ENCODE measurements at regions not wholly inside any gene's neighbourhood (a gene's known extent, or its start where the extent isn't known, plus 50 kb on each side); places are given as distances from the start of the nearest gene placed in this dataset.

GRCh38 chr13:38566023-38566422 lies 120.9 kb upstream of the FREM2 start:
- Histone ChIP-seq H2BK15ac (ENCODE audit: low read length) (no peak overlapping the region), H2BK120ac (ENCODE audit: low read depth, low read length) (no peak overlapping the region), H2BK12ac (ENCODE audit: low read length) (no peak overlapping the region), H3K4me2 (ENCODE audit: insufficient read depth, low read length, poor library complexity, severe bottlenecking) (no peak overlapping the region), H3K23ac (ENCODE audit: low read depth, low read length, poor library complexity) (no peak overlapping the region), H3K4ac (ENCODE audit: low read length) (no peak overlapping the region), H3K9me3 (replicated peaks in 1 of 2; ENCODE audit: control insufficient read depth in 2 of 2, insufficient read depth in 1 of 2, low read depth in 1 of 2, low read length in 2 of 2) (peaks cover 0 to 5% of the 10 kb centered on the region in 2 donors), H3K18ac (ENCODE audit: low read length) (no peak overlapping the region), H3K27ac (replicated peaks; ENCODE audit: low read length) (no peak overlapping the region), H3K36me3 (replicated peaks in 1 of 2; ENCODE audit: control insufficient read depth in 2 of 2, insufficient read depth in 2 of 2, low read length in 2 of 2) (no peaks in the 10 kb centered on the region), H3K9ac (ENCODE audit: low read depth, low read length, poor library complexity) (no peak overlapping the region), H3K4me3 (ENCODE audit: low read length in 2 of 2) (no peak overlapping the region), H3K79me1 (ENCODE audit: low read depth, low read length) (no peaks in the 10 kb centered on the region), H3K27me3 (ENCODE audit: control insufficient read depth in 3 of 3, insufficient read depth in 3 of 3, low read depth in 1 of 3, low read length in 3 of 3) (no peaks in the 10 kb centered on the region), H2AFZ (ENCODE audit: low read length) (no peak overlapping the region), H3K14ac (ENCODE audit: low read length) (no peak overlapping the region), H2BK5ac (ENCODE audit: low read length) (no peak overlapping the region), H2AK5ac (ENCODE audit: low read depth, low read length) (no peak overlapping the region), H4K8ac (ENCODE audit: low read depth, low read length) (no peak overlapping the region), H4K91ac (ENCODE audit: low read depth, low read length, poor library complexity) (no peak overlapping the region), H3K4me1 (ENCODE audit: control insufficient read depth in 2 of 2, insufficient read depth in 1 of 2, low read depth in 1 of 2, low read length in 2 of 2) (no peaks in the 10 kb centered on the region)
- no CpG with 5 or more reads among the region's 4 CpGs for WGBS, 2 donors (ENCODE audit: extremely low coverage in 2 of 2, insufficient read length in 2 of 2, insufficient replicate concordance in 1 of 2)
- DNase-seq (ENCODE audit: low spot score): no peak

GRCh38 chr13:38566519-38566918 lies 120.4 kb upstream of the FREM2 start:
- Histone ChIP-seq H3K36me3 (replicated peaks in 1 of 2; ENCODE audit: control insufficient read depth in 2 of 2, insufficient read depth in 2 of 2, low read length in 2 of 2) (no peaks in the 10 kb centered on the region), H3K27ac (replicated peaks; ENCODE audit: low read length) (no peak overlapping the region), H3K4ac (ENCODE audit: low read length) (no peak overlapping the region), H3K4me3 (ENCODE audit: low read length in 2 of 2) (no peak overlapping the region), H3K14ac (ENCODE audit: low read length) (no peak overlapping the region), H4K91ac (ENCODE audit: low read depth, low read length, poor library complexity) (no peak overlapping the region), H2BK15ac (ENCODE audit: low read length) (no peak overlapping the region), H3K23ac (ENCODE audit: low read depth, low read length, poor library complexity) (no peak overlapping the region), H3K18ac (ENCODE audit: low read length) (no peak overlapping the region), H2BK120ac (ENCODE audit: low read depth, low read length) (no peak overlapping the region), H3K79me1 (ENCODE audit: low read depth, low read length) (no peaks in the 10 kb centered on the region), H2AFZ (ENCODE audit: low read length) (no peak overlapping the region), H2BK5ac (ENCODE audit: low read length) (no peak overlapping the region), H3K4me1 (ENCODE audit: control insufficient read depth in 2 of 2, insufficient read depth in 1 of 2, low read depth in 1 of 2, low read length in 2 of 2) (no peaks in the 10 kb centered on the region), H3K9me3 (replicated peaks in 1 of 2; ENCODE audit: control insufficient read depth in 2 of 2, insufficient read depth in 1 of 2, low read depth in 1 of 2, low read length in 2 of 2) (peaks cover 0 to 5% of the 10 kb centered on the region in 2 donors), H3K27me3 (ENCODE audit: control insufficient read depth in 3 of 3, insufficient read depth in 3 of 3, low read depth in 1 of 3, low read length in 3 of 3) (no peaks in the 10 kb centered on the region), H3K9ac (ENCODE audit: low read depth, low read length, poor library complexity) (no peak overlapping the region), H3K4me2 (ENCODE audit: insufficient read depth, low read length, poor library complexity, severe bottlenecking) (no peak overlapping the region), H4K8ac (ENCODE audit: low read depth, low read length) (no peak overlapping the region), H2AK5ac (ENCODE audit: low read depth, low read length) (no peak overlapping the region), H2BK12ac (ENCODE audit: low read length) (no peak overlapping the region)
- no peak for DNase-seq (ENCODE audit: low spot score)
- WGBS, 2 donors (ENCODE audit: extremely low coverage in 2 of 2, insufficient read length in 2 of 2, insufficient replicate concordance in 1 of 2): no CpG with 5 or more reads among the region's 3 CpGs

- Histone ChIP-seq H4K8ac (ENCODE audit: low read depth, low read length) (no peak overlapping the region), H2BK12ac (ENCODE audit: low read length) (no peak overlapping the region), H3K79me1 (ENCODE audit: low read depth, low read length) (no peaks in the 10 kb centered on the region), H3K27ac (replicated peaks; ENCODE audit: low read length) (no peak overlapping the region), H3K27me3 (ENCODE audit: control insufficient read depth in 3 of 3, insufficient read depth in 3 of 3, low read depth in 1 of 3, low read length in 3 of 3) (no peaks in the 10 kb centered on the region), H3K4me3 (ENCODE audit: low read length in 2 of 2) (no peak overlapping the region), H2BK15ac (ENCODE audit: low read length) (no peak overlapping the region), H2AK5ac (ENCODE audit: low read depth, low read length) (no peak overlapping the region), H2BK120ac (ENCODE audit: low read depth, low read length) (no peak overlapping the region), H3K9ac (ENCODE audit: low read depth, low read length, poor library complexity) (no peak overlapping the region), H3K9me3 (replicated peaks in 1 of 2; ENCODE audit: control insufficient read depth in 2 of 2, insufficient read depth in 1 of 2, low read depth in 1 of 2, low read length in 2 of 2) (peaks cover 0 to 5% of the 10 kb centered on the region in 2 donors), H3K4me1 (ENCODE audit: control insufficient read depth in 2 of 2, insufficient read depth in 1 of 2, low read depth in 1 of 2, low read length in 2 of 2) (no peaks in the 10 kb centered on the region), H3K14ac (ENCODE audit: low read length) (no peak overlapping the region), H2AFZ (ENCODE audit: low read length) (no peak overlapping the region), H4K91ac (ENCODE audit: low read depth, low read length, poor library complexity) (no peak overlapping the region), H2BK5ac (ENCODE audit: low read length) (no peak overlapping the region), H3K4me2 (ENCODE audit: insufficient read depth, low read length, poor library complexity, severe bottlenecking) (no peak overlapping the region), H3K36me3 (replicated peaks in 1 of 2; ENCODE audit: control insufficient read depth in 2 of 2, insufficient read depth in 2 of 2, low read length in 2 of 2) (no peaks in the 10 kb centered on the region), H3K4ac (ENCODE audit: low read length) (no peak overlapping the region), H3K18ac (ENCODE audit: low read length) (no peak overlapping the region), H3K23ac (ENCODE audit: low read depth, low read length, poor library complexity) (no peak overlapping the region)
- no peak for DNase-seq (ENCODE audit: low spot score)
- no CpG with 5 or more reads among the region's 1 CpG for WGBS, 2 donors (ENCODE audit: extremely low coverage in 2 of 2, insufficient read length in 2 of 2, insufficient replicate concordance in 1 of 2)
These were observed 116.2 kb upstream of the FREM2 start for GRCh38 chr13:38570706-38571105.

- peaks cover 0 to 5% of the 10 kb centered on the region in 2 donors for H3K9me3 ChIP-seq (replicated peaks in 1 of 2; ENCODE audit: control insufficient read depth in 2 of 2, insufficient read depth in 1 of 2, low read depth in 1 of 2, low read length in 2 of 2)
- H3K4me3 ChIP-seq (ENCODE audit: low read length in 2 of 2): no peak overlapping the region
- no peak overlapping the region for H3K9ac ChIP-seq (ENCODE audit: low read depth, low read length, poor library complexity)
- H3K18ac ChIP-seq (ENCODE audit: low read length): no peak overlapping the region
- H3K4me1 ChIP-seq (ENCODE audit: control insufficient read depth in 2 of 2, insufficient read depth in 1 of 2, low read depth in 1 of 2, low read length in 2 of 2): peaks cover 2% of the 10 kb centered on the region in 2 donors
- no peaks in the 10 kb centered on the region for H3K27me3 ChIP-seq (ENCODE audit: control insufficient read depth in 3 of 3, insufficient read depth in 3 of 3, low read depth in 1 of 3, low read length in 3 of 3)
- no peak overlapping the region for H3K23ac ChIP-seq (ENCODE audit: low read depth, low read length, poor library complexity)
- no peak for DNase-seq (ENCODE audit: low spot score)
- H3K36me3 ChIP-seq (replicated peaks in 1 of 2; ENCODE audit: control insufficient read depth in 2 of 2, insufficient read depth in 2 of 2, low read length in 2 of 2): no peaks in the 10 kb centered on the region
- H2BK15ac ChIP-seq (ENCODE audit: low read length): no peak overlapping the region
- H2AK5ac ChIP-seq (ENCODE audit: low read depth, low read length): no peak overlapping the region
- no peak overlapping the region for H4K91ac ChIP-seq (ENCODE audit: low read depth, low read length, poor library complexity)
- H2BK120ac ChIP-seq (ENCODE audit: low read depth, low read length): no peak overlapping the region
- no peaks in the 10 kb centered on the region for H3K79me1 ChIP-seq (ENCODE audit: low read depth, low read length)
- no peak overlapping the region for H3K4ac ChIP-seq (ENCODE audit: low read length)
- H3K4me2 ChIP-seq (ENCODE audit: insufficient read depth, low read length, poor library complexity, severe bottlenecking): no peak overlapping the region
- H3K14ac ChIP-seq (ENCODE audit: low read length): no peak overlapping the region
- no peak overlapping the region for H2AFZ ChIP-seq (ENCODE audit: low read length)
- no peak overlapping the region for H4K8ac ChIP-seq (ENCODE audit: low read depth, low read length)
- no CpG with 5 or more reads among the region's 2 CpGs for WGBS, 2 donors (ENCODE audit: extremely low coverage in 2 of 2, insufficient read length in 2 of 2, insufficient replicate concordance in 1 of 2)
- no peak overlapping the region for H2BK5ac ChIP-seq (ENCODE audit: low read length)
- H3K27ac ChIP-seq (replicated peaks; ENCODE audit: low read length): no peak overlapping the region
- no peak overlapping the region for H2BK12ac ChIP-seq (ENCODE audit: low read length)
These were observed 111.5 kb upstream of the FREM2 start for GRCh38 chr13:38575427-38575826.

Measured in neuronal stem cell (in vitro differentiated cells).